IgD-negative memory B cell (primary cell): ENCODE measurements at regions not wholly inside any gene's neighbourhood (a gene's known extent, or its start where the extent isn't known, plus 50 kb on each side); places are given as distances from the start of the nearest gene placed in this dataset.

Experiments used
- H3K27ac Mint-ChIP-seq, 3 donors: one replicate each; pipeline ENCODE4 v1.8.0; 2020 to 2022; ENCODE audit warnings: mild to moderate bottlenecking in 3 of 3, mixed read lengths in 3 of 3, moderate library complexity in 1 of 3
- H3K27me3 Mint-ChIP-seq: one replicate; pipeline ENCODE4 v1.8.0; 2021; ENCODE audit warnings: mixed read lengths
- H3K36me3 Mint-ChIP-seq: one replicate; pipeline ENCODE4 v1.8.0; 2020; ENCODE audit warnings: mild to moderate bottlenecking, mixed read lengths
- H3K4me1 Mint-ChIP-seq, 3 donors: one replicate each; pipeline ENCODE4 v1.8.0; 2020 to 2022; ENCODE audit warnings: mixed read lengths in 3 of 3, mild to moderate bottlenecking in 1 of 3
- H3K4me3 Mint-ChIP-seq, 4 donors: one replicate each; pipeline ENCODE4 v1.8.0; 2020 to 2022; ENCODE audit warnings: mild to moderate bottlenecking in 4 of 4, mixed read lengths in 4 of 4, moderate library complexity in 3 of 4
- H3K9me3 Mint-ChIP-seq, 3 donors: one replicate each; pipeline ENCODE4 v1.8.0; 2020 to 2021; ENCODE audit warnings: mixed read lengths in 3 of 3, mild to moderate bottlenecking in 1 of 3

GRCh38 chr3:95029644-95030043 is 966.8 kb downstream of the NSUN3 start:
- Mint-ChIP-seq H3K36me3 (no peaks in the 10 kb centered on the region), H3K4me1 (no peaks in the 10 kb centered on the region), H3K27ac (no peak overlapping the region), H3K27me3 (no peaks in the 10 kb centered on the region), H3K4me3 (no peak overlapping the region), H3K9me3 (peaks cover 0 to 9% (median 4%) of the 10 kb centered on the region in 3 donors)

- no peak overlapping the region for H3K27ac Mint-ChIP-seq
- H3K9me3 Mint-ChIP-seq, result peaks cover 4 to 8% (median 4%) of the 10 kb centered on the region in 3 donors
- H3K27me3 Mint-ChIP-seq, result no peaks in the 10 kb centered on the region
- no peaks in the 10 kb centered on the region for H3K36me3 Mint-ChIP-seq
- no peak overlapping the region for H3K4me3 Mint-ChIP-seq
- no peaks in the 10 kb centered on the region for H3K4me1 Mint-ChIP-seq
These were observed 973.7 kb downstream of the NSUN3 start for GRCh38 chr3:95036526-95037021.

- H3K27ac Mint-ChIP-seq, result no peak overlapping the region
- no peak overlapping the region for H3K4me3 Mint-ChIP-seq
- H3K9me3 Mint-ChIP-seq, result peaks cover 4 to 7% (median 4%) of the 10 kb centered on the region in 3 donors
- no peaks in the 10 kb centered on the region for H3K27me3 Mint-ChIP-seq
- H3K36me3 Mint-ChIP-seq, result no peaks in the 10 kb centered on the region
- H3K4me1 Mint-ChIP-seq, result no peaks in the 10 kb centered on the region
These were observed 974.2 kb downstream of the NSUN3 start for GRCh38 chr3:95037097-95037496.

- Mint-ChIP-seq H3K27ac (no peak overlapping the region), H3K9me3 (peaks cover 4 to 7% (median 4%) of the 10 kb centered on the region in 3 donors), H3K4me3 (peak overlapping the region in 1 of 4 donors; percentile 0), H3K4me1 (no peaks in the 10 kb centered on the region), H3K36me3 (no peaks in the 10 kb centered on the region), H3K27me3 (no peaks in the 10 kb centered on the region)
These were observed 975.1 kb downstream of the NSUN3 start for GRCh38 chr3:95037927-95038326.

GRCh38 chr3:95044101-95044500 is 981.2 kb downstream of the NSUN3 start:
- Mint-ChIP-seq H3K27me3 (no peaks in the 10 kb centered on the region), H3K27ac (no peak overlapping the region), H3K4me1 (no peaks in the 10 kb centered on the region), H3K9me3 (no peaks in the 10 kb centered on the region), H3K4me3 (no peak overlapping the region), H3K36me3 (no peaks in the 10 kb centered on the region)

- no peak overlapping the region for H3K4me3 Mint-ChIP-seq
These were observed 985.7 kb downstream of the NSUN3 start for GRCh38 chr3:95048564-95048963.

GRCh38 chr3:95049841-95050240 is 987.0 kb downstream of the NSUN3 start:
- H3K4me1 Mint-ChIP-seq, result no peaks in the 10 kb centered on the region
- peaks cover 0 to 2% (median 1%) of the 10 kb centered on the region in 3 donors for H3K9me3 Mint-ChIP-seq

More at GRCh38 chr3:95048564-95048963, 985.7 kb downstream of the NSUN3 start:
- Mint-ChIP-seq H3K4me1 (no peaks in the 10 kb centered on the region), H3K36me3 (no peaks in the 10 kb centered on the region), H3K27me3 (no peaks in the 10 kb centered on the region), H3K9me3 (peaks cover 0 to 2% (median 1%) of the 10 kb centered on the region in 3 donors), H3K27ac (no peak overlapping the region)

GRCh38 chr3:95055288-95055687 is 992.4 kb downstream of the NSUN3 start:
- Mint-ChIP-seq H3K4me3 (no peak overlapping the region), H3K36me3 (no peaks in the 10 kb centered on the region), H3K4me1 (no peaks in the 10 kb centered on the region), H3K9me3 (peaks cover 1 to 4% (median 1%) of the 10 kb centered on the region in 3 donors), H3K27ac (no peak overlapping the region), H3K27me3 (no peaks in the 10 kb centered on the region)

More at GRCh38 chr3:95049841-95050240, 987.0 kb downstream of the NSUN3 start:
- Mint-ChIP-seq H3K4me3 (no peak overlapping the region), H3K27me3 (no peaks in the 10 kb centered on the region), H3K27ac (no peak overlapping the region), H3K36me3 (no peaks in the 10 kb centered on the region)

GRCh38 chr3:95082191-95082590 is 1019.3 kb downstream of the NSUN3 start:
- peaks cover 0 to 5% (median 1%) of the 10 kb centered on the region in 3 donors for H3K9me3 Mint-ChIP-seq
- H3K36me3 Mint-ChIP-seq, result no peaks in the 10 kb centered on the region
- H3K27ac Mint-ChIP-seq, result no peak overlapping the region

GRCh38 chr3:95084738-95085137 is 1021.9 kb downstream of the NSUN3 start:
- Mint-ChIP-seq H3K27ac (no peak overlapping the region), H3K9me3 (peaks cover 0 to 5% (median 4%) of the 10 kb centered on the region in 3 donors), H3K4me3 (no peak overlapping the region), H3K4me1 (no peaks in the 10 kb centered on the region), H3K36me3 (no peaks in the 10 kb centered on the region), H3K27me3 (no peaks in the 10 kb centered on the region)

More at GRCh38 chr3:95082191-95082590, 1019.3 kb downstream of the NSUN3 start:
- no peaks in the 10 kb centered on the region for H3K4me1 Mint-ChIP-seq
- no peaks in the 10 kb centered on the region for H3K27me3 Mint-ChIP-seq
- no peak overlapping the region for H3K4me3 Mint-ChIP-seq

GRCh38 chr3:95088464-95088863 is 1025.6 kb downstream of the NSUN3 start:
- H3K36me3 Mint-ChIP-seq, result no peaks in the 10 kb centered on the region
- H3K4me3 Mint-ChIP-seq, result no peak overlapping the region
- peaks cover 0 to 8% (median 8%) of the 10 kb centered on the region in 3 donors for H3K9me3 Mint-ChIP-seq
- no peaks in the 10 kb centered on the region for H3K4me1 Mint-ChIP-seq
- H3K27ac Mint-ChIP-seq, result no peak overlapping the region
- no peaks in the 10 kb centered on the region for H3K27me3 Mint-ChIP-seq

GRCh38 chr3:95097493-95097892 is 1034.6 kb downstream of the NSUN3 start:
- no peak overlapping the region for H3K27ac Mint-ChIP-seq
- H3K4me1 Mint-ChIP-seq, result peaks cover 0 to 2% (median 0%) of the 10 kb centered on the region in 3 donors
- H3K9me3 Mint-ChIP-seq, result peaks cover 0 to 10% (median 6%) of the 10 kb centered on the region in 3 donors
- no peaks in the 10 kb centered on the region for H3K27me3 Mint-ChIP-seq
- H3K4me3 Mint-ChIP-seq, result no peak overlapping the region
- no peaks in the 10 kb centered on the region for H3K36me3 Mint-ChIP-seq

GRCh38 chr3:95120921-95121320 is 1058.1 kb downstream of the NSUN3 start:
- H3K4me3 Mint-ChIP-seq, result no peak overlapping the region
- no peaks in the 10 kb centered on the region for H3K27me3 Mint-ChIP-seq
- no peaks in the 10 kb centered on the region for H3K4me1 Mint-ChIP-seq
- peaks cover 0 to 5% (median 2%) of the 10 kb centered on the region in 3 donors for H3K9me3 Mint-ChIP-seq
- H3K27ac Mint-ChIP-seq, result no peak overlapping the region
- H3K36me3 Mint-ChIP-seq, result no peaks in the 10 kb centered on the region

- Mint-ChIP-seq H3K27ac (no peak overlapping the region), H3K4me1 (no peaks in the 10 kb centered on the region), H3K4me3 (no peak overlapping the region), H3K9me3 (peaks cover 0 to 5% (median 2%) of the 10 kb centered on the region in 3 donors), H3K27me3 (no peaks in the 10 kb centered on the region), H3K36me3 (no peaks in the 10 kb centered on the region)
These were observed 1060.2 kb downstream of the NSUN3 start for GRCh38 chr3:95123104-95123503.

GRCh38 chr3:95134693-95135413 is 1072.0 kb downstream of the NSUN3 start:
- Mint-ChIP-seq H3K27me3 (no peaks in the 10 kb centered on the region), H3K4me1 (no peaks in the 10 kb centered on the region), H3K36me3 (no peaks in the 10 kb centered on the region), H3K9me3 (peaks cover 0 to 13% (median 1%) of the 10 kb centered on the region in 3 donors), H3K4me3 (no peak overlapping the region), H3K27ac (no peak overlapping the region)

- H3K9me3 Mint-ChIP-seq, result peaks cover 0 to 4% (median 0%) of the 10 kb centered on the region in 3 donors
- H3K27me3 Mint-ChIP-seq, result no peaks in the 10 kb centered on the region
- no peaks in the 10 kb centered on the region for H3K36me3 Mint-ChIP-seq
- no peak overlapping the region for H3K27ac Mint-ChIP-seq
- no peaks in the 10 kb centered on the region for H3K4me1 Mint-ChIP-seq
- H3K4me3 Mint-ChIP-seq, result no peak overlapping the region
These were observed 1085.2 kb downstream of the NSUN3 start for GRCh38 chr3:95148107-95148506.
